ENCODE measurements at regions not wholly inside any gene's neighbourhood (a gene's known extent, or its start where the extent isn't known, plus 50 kb on each side); places are given as distances from the start of the nearest gene placed in this dataset.

- TF ChIP-seq CTCF (conservative IDR thresholded peaks at IDR 0.05 in 1 of 2, IDR thresholded peaks at IDR 0.05 in 1 of 2; ENCODE audit: low read depth in 1 of 2, low read length in 2 of 2) (no peak), EZH2 (IDR thresholded peaks at IDR 0.05; ENCODE audit: low read length, missing control alignments) (no peak)
Measured at GRCh38 chr13:105907319-105908019, 628.0 kb downstream of the EFNB2 start.
